COLO829 (cell line): ENCODE measurements at regions not wholly inside any gene's neighbourhood (a gene's known extent, or its start where the extent isn't known, plus 50 kb on each side); places are given as distances from the start of the nearest gene placed in this dataset.
"Not testable (repeated sequence)": the region's sequence is repeated elsewhere in the genome, so short reads cannot be mapped to it uniquely, and the experiment has no call there.

Experiments used
- DNase-seq: peaks from one replicate; pipeline ENCODE4 v3.0.0; 2012; ENCODE audit warnings: low spot score

DNA sequence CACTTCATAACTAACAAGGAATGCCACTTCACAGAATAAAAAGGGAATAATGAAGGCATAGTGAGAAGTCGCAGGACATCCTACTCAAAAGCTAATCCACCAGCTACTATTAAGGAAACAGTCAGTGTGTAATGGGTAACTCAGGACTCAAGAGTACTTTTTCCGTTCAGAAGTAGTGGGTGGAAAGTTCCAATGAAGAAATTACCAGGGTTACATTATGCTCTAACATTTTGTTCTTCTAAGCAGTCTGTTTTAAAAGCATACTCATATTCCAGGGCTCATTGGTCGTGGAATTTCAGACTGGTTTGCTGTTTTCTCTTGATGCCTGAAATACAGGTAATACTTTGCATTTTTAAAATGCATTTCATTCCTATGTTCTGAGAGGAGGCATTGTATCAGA lies 222.4 kb upstream of the IRS2 start:
- no peak for DNase-seq

DNA sequence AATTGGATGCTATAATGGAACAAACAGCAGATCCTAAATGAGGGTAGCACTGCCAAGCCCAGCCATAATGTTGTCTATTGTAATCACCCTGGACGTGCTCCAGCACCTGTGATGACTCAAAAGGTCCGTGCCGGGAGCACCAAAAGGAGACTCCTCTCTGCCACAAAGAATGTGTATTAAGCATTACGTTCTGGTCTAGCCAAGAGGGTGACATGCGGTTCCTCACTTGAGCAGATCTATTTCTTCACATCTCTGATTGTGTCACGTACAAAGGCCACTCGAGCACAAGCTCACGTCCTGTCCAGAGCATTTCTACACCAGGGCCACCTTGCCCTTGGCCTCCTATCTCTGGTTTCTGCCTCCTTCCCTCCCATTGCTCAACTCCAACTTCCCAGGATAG lies 219.9 kb upstream of the IRS2 start:
- no peak for DNase-seq

DNA sequence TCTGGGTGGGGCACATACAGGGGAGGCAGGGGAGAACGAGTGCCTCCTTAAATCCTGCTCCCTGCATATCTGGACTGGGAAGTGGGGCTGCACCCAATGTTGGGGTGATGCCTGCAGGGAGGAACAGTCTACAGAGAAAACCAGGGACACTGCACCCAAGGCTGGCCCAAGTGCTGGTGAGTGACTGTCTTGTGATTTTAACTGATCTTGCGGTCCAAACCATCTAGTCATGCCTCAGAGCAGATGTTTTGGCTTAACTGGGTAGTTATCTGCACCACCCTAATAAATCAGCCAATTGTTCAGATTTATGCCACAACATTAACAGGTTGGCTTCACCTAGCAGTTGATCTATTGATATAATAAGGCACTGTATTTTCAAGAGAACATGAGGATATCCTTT lies 219.2 kb upstream of the IRS2 start:
- DNase-seq, result no peak

GRCh38 chr13:110004814-110005213 lies 218.4 kb upstream of the IRS2 start:
- no peak for DNase-seq

DNA sequence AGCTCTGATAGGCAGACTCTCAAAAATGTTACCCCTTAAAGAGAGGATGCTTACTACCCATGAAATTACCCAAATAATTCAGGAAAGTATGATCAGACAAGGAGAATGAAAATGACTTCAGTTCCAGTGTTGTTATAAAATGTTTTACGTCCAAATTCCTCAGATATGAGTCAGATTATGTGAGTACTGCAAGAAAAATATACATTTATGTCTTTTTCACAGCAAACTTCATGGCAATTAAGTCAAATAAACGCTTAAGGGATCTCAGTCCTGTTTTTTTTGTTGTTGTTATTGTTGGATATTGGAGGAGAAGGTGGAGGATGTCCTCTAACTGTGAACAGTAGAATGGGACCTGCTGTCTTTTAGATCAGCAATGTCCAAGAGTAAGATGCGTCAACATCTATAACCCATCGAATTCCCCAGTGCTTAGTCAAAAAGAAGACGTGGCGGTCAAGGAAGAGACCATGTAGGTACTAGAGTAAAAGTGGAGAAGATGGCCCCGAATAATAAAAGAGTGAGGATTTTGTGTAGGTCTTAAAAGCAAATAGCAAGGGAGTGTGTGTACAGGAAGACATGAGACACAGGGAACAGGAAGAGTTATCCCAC lies 215.4 kb upstream of the IRS2 start:
- no peak for DNase-seq

DNA sequence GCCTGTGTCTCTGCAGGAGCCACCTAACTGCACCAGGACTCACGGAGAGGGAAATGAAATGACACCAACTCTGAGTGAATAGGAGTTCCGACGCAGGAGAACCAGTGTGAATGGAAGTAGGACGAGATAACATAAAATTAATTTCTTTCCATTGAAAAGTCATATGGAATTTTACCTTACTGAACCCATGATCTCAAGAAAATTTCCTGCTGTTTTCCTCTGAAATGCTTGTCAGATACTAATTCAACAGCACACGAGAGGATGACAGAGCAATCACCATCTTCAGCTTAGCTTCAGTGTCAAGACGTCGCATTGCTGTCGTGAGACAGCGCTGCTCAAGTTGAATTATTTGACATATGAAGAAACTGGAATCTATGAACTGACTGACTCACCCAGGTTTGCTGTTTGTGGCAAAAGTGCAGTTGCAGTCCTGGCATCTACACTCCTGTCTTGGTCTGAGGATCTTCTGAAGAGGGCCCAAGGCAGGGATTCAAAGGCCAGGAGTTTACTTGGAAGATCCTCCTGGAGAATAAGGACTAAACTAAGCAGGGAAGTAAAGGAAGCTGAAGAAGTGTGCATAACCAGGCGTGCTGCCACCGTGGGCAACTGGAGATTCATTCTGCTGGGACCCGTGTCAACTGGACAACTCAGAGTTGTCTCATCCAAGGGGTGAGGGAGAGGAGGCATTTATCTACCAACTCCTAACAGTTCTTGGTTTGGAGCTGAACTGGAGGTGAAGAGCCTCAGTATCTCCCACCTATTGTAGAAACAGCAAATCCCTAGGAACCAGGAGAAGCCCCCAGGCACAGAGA lies 214.4 kb upstream of the IRS2 start:
- no peak for DNase-seq

GRCh38 chr13:109999659-110000533 lies 213.5 kb upstream of the IRS2 start:
- no peak for DNase-seq

GRCh38 chr13:109998684-109999533 lies 212.5 kb upstream of the IRS2 start:
- DNase-seq, result peak; percentile 80

DNA sequence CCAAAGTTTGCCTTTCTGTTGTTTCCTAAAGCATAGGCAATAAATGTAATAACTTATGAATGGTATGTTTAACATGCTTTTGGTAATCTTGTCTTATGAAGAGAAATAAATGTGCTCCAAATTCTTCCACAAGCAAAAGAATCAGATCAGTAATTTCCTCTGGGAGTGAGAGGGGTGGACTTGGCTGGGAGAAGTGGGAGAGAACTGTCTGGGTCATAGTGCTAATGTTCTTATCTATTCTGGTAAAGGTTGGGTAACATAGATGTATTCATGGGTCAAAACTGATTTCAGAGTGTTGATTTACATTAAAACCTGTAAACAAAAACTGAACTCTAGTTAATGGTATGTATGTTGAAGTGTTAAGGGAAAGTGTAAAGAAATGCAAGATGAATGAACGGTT lies 211.7 kb upstream of the IRS2 start:
- DNase-seq, result no peak

DNA sequence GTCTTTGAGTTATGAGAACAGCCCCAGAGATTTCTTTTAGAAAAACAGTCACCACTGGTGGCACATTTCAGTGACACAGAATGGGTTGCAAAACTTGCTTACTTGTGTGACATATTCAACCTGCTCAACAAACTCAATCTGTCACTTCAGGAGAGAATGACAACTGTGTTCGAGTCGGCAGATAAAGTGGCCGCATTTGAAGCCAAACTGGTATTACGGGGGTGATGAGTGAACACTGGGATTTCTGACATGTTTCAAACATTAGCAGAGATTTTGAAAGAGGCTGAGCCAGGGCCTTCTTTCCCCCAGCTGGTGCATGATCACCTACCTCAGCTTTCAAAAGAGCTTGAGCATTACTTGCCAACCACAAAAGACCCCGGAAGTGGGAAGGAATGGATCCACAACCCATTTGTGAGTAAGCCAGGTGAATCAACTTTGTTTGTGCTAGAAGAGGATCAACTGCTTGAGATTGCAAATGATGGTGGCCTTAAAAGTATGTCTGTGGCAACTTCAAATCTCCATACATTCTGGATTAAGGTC lies 210.7 kb upstream of the IRS2 start:
- DNase-seq, result not testable (repeated sequence)

GRCh38 chr13:109996404-109996960 lies 210.1 kb upstream of the IRS2 start:
- DNase-seq, result no peak

DNA sequence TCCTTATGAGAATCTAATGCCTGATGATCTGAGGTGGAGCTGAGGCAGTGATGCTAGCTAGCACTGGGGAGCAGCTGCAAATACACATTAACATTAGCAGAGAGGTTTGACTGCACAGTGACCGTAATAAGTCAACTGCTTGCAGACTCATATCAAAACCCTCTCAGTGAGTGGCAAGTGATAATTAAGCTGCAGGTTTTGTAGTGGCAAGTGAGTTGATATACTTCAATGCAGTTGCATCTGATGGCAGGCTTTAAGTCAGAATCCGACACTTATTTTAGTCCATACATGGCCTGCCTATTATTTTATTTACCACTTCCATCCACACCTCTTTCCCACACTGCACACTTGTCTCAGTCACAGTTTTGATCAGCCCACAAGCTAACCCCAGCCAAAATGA lies 209.2 kb upstream of the IRS2 start:
- no peak for DNase-seq

DNA sequence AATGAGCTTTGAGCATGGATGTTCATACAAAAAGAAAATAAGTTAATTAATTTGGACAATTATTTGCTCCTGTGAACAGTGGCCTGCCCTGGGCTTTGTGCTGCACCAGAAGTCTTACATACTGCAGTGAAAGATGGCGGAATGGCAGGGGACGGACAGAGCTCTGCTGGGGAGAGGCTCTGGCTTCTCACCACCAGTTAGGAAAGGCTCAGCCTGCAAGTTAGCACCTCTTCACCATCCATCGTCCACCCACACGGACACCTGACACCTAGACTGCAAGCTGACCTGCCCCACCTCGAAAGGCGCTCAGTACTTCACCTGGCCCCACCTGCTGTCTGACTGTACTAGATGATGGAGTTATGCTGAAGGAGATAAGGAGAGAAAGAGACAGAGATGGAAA lies 203.9 kb upstream of the IRS2 start:
- no peak for DNase-seq

DNA sequence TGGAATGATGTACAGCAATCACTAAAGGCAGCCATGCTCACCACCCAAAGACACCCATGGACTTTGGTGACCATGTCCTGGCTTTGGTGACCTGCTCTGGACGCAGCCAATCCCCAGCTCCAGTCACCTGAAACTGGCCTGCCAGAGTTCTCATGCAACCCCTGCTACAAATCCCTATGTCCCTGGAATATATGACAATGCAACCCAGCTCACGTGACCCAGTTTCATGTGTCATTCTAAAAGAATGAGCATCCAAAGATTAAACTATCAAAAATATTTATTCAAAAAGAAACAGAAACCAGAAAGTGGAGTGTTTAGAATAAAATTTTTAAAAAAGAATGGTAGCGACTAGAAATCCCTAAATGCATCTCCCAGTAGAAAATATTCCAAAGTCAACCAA lies 203.3 kb upstream of the IRS2 start:
- no peak for DNase-seq

DNA sequence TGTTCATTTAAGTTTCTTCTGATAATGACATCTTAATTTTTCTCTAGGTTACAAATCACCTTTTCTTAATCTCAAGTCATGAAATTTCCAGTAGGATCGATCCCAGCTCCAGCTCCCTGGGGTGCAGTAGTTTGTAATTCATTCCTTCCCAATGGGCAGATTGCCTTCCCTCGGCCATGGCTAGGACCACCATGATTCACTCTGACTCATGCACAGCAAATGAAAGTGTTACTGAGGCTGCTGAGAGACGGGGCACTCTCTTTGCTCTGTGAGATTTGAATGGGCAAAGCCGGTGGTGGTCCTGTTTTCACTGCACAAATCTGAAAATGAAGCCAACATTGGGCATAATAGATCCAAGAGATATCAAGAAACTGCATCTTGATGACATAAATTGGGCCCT lies 202.8 kb upstream of the IRS2 start:
- no peak for DNase-seq

- DNase-seq, result no peak
Measured at GRCh38 chr13:109986851-109987250, 200.5 kb upstream of the IRS2 start.

DNA sequence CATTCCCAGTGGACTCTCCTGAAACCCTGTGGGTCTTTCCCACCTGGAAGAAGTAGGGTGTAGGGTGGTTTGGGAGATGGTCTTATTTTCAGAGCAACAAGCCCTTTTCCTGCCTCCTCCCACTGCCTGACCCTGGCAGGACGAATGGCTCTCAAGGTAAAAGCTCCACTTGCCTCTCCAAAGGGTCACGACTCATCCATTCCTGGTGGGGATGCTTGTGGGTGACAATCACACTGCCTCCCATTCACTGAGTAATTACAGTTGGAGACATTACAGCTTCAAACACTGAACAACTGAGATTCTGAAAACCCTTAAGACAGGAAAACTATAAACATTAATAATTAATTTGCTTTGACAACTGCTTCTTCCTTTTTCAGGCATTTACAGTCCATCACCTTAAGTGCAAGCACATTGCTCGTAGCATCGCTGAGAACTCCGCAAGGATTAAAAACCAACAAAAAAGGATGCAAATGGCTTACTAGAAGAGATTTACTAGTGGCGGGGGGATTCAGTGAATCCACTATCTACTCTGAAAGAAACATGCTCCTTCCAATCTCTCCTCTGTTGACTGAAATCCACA lies 199.6 kb upstream of the IRS2 start:
- peak; percentile 44 for DNase-seq

DNA sequence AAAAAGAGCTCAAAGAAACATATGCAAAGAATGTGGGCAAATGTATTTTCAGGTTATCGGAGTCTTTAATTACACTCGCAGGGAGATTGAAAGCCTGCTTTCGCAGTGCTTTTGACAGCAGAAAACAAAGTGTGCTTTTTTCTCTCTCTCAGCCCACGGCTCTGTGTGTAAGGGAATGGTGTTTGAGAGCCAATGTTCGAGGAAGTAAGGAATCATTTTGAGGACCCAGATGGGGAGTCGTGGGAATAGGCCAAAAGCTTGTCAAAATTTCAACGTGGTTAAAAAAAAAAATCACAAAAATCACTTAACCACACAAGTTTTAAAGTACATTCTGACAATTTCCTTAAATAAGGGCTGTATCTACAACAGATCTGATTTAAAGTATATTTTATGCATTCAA lies 197.1 kb upstream of the IRS2 start:
- peak; percentile 40 for DNase-seq

- DNase-seq, result no peak
Measured at GRCh38 chr13:109981000-109981399, 194.6 kb upstream of the IRS2 start.

DNA sequence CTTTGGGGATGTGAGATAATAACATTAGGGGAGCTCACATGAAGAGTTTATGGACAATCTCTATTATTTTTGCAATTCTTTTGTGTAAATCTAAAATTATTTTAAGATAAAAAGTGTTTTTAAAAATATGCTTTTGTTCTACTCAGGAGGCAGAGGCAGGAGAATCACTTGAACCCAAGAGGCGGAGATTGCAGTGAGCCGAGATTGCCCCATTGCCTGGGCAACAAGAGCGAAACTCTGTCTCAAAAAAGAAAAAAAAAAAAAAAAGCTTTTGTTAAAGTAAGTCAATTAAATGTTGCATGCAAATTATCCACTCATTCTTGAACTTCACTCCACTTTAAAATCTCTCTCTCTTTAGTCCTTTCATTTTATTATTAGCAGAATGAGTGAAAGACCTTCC lies 193.3 kb upstream of the IRS2 start:
- not testable (repeated sequence) for DNase-seq

DNA sequence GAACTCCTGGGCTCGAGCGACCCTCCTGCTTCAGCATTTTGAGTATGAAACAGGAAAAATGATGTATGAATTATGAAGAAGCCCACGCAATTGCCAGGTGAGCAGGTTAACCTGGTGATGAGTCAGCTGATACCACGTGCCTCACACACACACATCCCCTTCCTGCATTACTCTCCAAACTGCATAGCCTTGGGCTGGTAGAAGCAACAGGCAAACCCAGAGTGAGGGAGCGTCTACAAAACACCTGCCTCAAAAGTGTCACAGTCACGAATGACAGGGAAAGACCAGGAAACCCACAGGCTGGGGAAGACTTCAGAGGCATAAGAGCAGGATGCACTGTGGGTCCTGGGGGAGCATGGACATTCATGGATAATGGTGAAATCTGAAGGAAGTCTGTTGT lies 192.8 kb upstream of the IRS2 start:
- DNase-seq, result no peak
